GM23338 (cell line): ENCODE measurements at regions not wholly inside any gene's neighbourhood (a gene's known extent, or its start where the extent isn't known, plus 50 kb on each side); places are given as distances from the start of the nearest gene placed in this dataset.

Experiments
- ATAC-seq: fragments of 200-7000 bp; cut with Tn5 transposase; 3 replicates; pipeline ENCODE4 v1.9.1; 2020
- DNase-seq: peaks from one replicate; pipeline ENCODE4 v3.0.0-alpha.2; 2015; ENCODE audit warnings: low spot score
- H2AFZ ChIP-seq: fragments of 200-600 bp; sonication (generic); 2 replicates; pipeline ENCODE4 v1.8.0; 2016; ENCODE audit warnings: antibody characterized with exemption, mild to moderate bottlenecking, moderate library complexity
- H3F3A ChIP-seq: fragments of 200-600 bp; sonication (generic); replicated peaks from 2 replicates; pipeline ENCODE4 v1.8.0; 2017; ENCODE audit warnings: antibody characterized with exemption, mixed run types, low read depth
- H3K27ac ChIP-seq: fragments of 200-600 bp; sonication (generic); 2 replicates; pipeline ENCODE4 v1.6.1; 2016; ENCODE audit warnings: low read depth
- H3K27me3 ChIP-seq: fragments of 200-600 bp; sonication (generic); 2 replicates; pipeline ENCODE4 v1.8.0; 2016; ENCODE audit warnings: mild to moderate bottlenecking, mixed run types, moderate library complexity; ENCODE audit not compliant: insufficient read depth
- H3K36me3 ChIP-seq: fragments of 200-600 bp; sonication (generic); 2 replicates; pipeline ENCODE4 v1.8.0; 2016; ENCODE audit warnings: mild to moderate bottlenecking; ENCODE audit not compliant: insufficient read depth
- H3K4me1 ChIP-seq: fragments of 200-600 bp; sonication (generic); 2 replicates; pipeline ENCODE4 v1.8.0; 2016; ENCODE audit warnings: mild to moderate bottlenecking, moderate library complexity; ENCODE audit not compliant: insufficient read depth
- H3K4me2 ChIP-seq: fragments of 200-600 bp; sonication (generic); 2 replicates; pipeline ENCODE4 v1.7.1; 2017; ENCODE audit warnings: mixed run types
- H3K4me3 ChIP-seq: fragments of 200-600 bp; sonication (generic); 2 replicates; pipeline ENCODE4 v1.6.1; 2016; ENCODE audit warnings: mixed run types
- H3K79me2 ChIP-seq: fragments of 200-600 bp; sonication (generic); replicated peaks from 2 replicates; pipeline ENCODE4 v1.8.0; 2017; ENCODE audit warnings: mild to moderate bottlenecking; ENCODE audit not compliant: insufficient read depth
- H3K9me2 ChIP-seq: fragments of 200-600 bp; sonication (generic); 2 replicates; pipeline ENCODE4 v1.8.0; 2017; ENCODE audit not compliant: insufficient read depth
- H4K20me1 ChIP-seq: fragments of 200-600 bp; sonication (generic); replicated peaks from 2 replicates; pipeline ENCODE4 v1.8.0; 2017; ENCODE audit warnings: mild to moderate bottlenecking; ENCODE audit not compliant: insufficient read depth
- H3K27ac Mint-ChIP-seq: 2 replicates; pipeline ENCODE4 v1.8.0; 2020; ENCODE audit warnings: inconsistent platforms, mild to moderate bottlenecking, moderate library complexity, mixed read lengths
- H3K27me3 Mint-ChIP-seq: 3 replicates; pipeline ENCODE4 v1.8.0; 2022; ENCODE audit warnings: low read depth, mild to moderate bottlenecking, moderate library complexity, mixed read lengths, inconsistent platforms; ENCODE audit not compliant: insufficient read depth, poor library complexity
- H3K36me3 Mint-ChIP-seq: 3 replicates; pipeline ENCODE4 v1.8.0; 2021; ENCODE audit warnings: low read depth, mild to moderate bottlenecking, inconsistent platforms, moderate library complexity, mixed read lengths
- H3K4me1 Mint-ChIP-seq: 3 replicates; pipeline ENCODE4 v1.8.0; 2020; ENCODE audit warnings: mild to moderate bottlenecking, inconsistent platforms, mixed read lengths
- H3K4me3 Mint-ChIP-seq: 3 replicates; pipeline ENCODE4 v1.8.0; 2021; ENCODE audit warnings: moderate library complexity, mild to moderate bottlenecking, inconsistent platforms, mixed read lengths
- H3K9me3 Mint-ChIP-seq: 3 replicates; pipeline ENCODE4 v1.8.0; 2020; ENCODE audit warnings: moderate library complexity, mild to moderate bottlenecking, inconsistent platforms, mixed read lengths
- CREB1 ChIP-seq: fragments of 250-450 bp; sonication (Bioruptor Pico); IDR thresholded peaks from 2 replicates; pipeline ENCODE4 v1.5.0; 2020; ENCODE audit warnings: low read depth, mild to moderate bottlenecking, moderate library complexity
- EZH2phosphoT487 ChIP-seq: fragments of 200-600 bp; sonication (generic); IDR thresholded peaks from one replicate; pipeline ENCODE4 v1.8.1; 2018; ENCODE audit warnings: antibody characterized with exemption; ENCODE audit not compliant: unreplicated experiment
- NANOG ChIP-seq: IDR thresholded peaks from 2 replicates; pipeline ENCODE4 v1.6.1; 2016; ENCODE audit warnings: antibody characterized with exemption, borderline replicate concordance
- POLR2AphosphoS5 ChIP-seq: IDR thresholded peaks from 2 replicates; pipeline ENCODE4 v1.6.1; 2016; ENCODE audit warnings: antibody characterized with exemption, low read depth
- STAT1 ChIP-seq: IDR thresholded peaks from one replicate; pipeline ENCODE4 v1.6.1; 2016; ENCODE audit warnings: antibody characterized with exemption; ENCODE audit not compliant: unreplicated experiment
- ZNF114 ChIP-seq: fragments of 250-450 bp; sonication (Bioruptor Pico); IDR thresholded peaks from 2 replicates; pipeline ENCODE4 v1.5.0; 2020; ENCODE audit warnings: mild to moderate bottlenecking, moderate library complexity
- ZNF331 ChIP-seq: fragments of 250-450 bp; sonication (Bioruptor Pico); IDR thresholded peaks from 2 replicates; pipeline ENCODE4 v1.5.0; 2020; ENCODE audit warnings: low read depth, mild to moderate bottlenecking, moderate library complexity
- TF ChIP-seq, protein P1 (sequence below): IDR thresholded peaks from one replicate; pipeline ENCODE4 v1.6.1; 2018; ENCODE audit warnings: antibody characterized with exemption; ENCODE audit not compliant: unreplicated experiment
- TF ChIP-seq, protein P2 (sequence below), 2 experiments: fragments of 200-600 bp in 1 of 2; sonication (generic) in 1 of 2; conservative IDR thresholded peaks; 2 replicates each; pipeline versions ENCODE4 v1.5.1 to v1.6.1; 2016 to 2017; ENCODE audit warnings: antibody characterized with exemption in 2 of 2, low read depth in 2 of 2, mild to moderate bottlenecking in 2 of 2, moderate library complexity in 1 of 2
- TF ChIP-seq, protein P3 (sequence below): IDR thresholded peaks from 2 replicates; pipeline ENCODE4 v1.6.1; 2016; ENCODE audit warnings: antibody characterized with exemption
- TF ChIP-seq, protein P4 (sequence below): fragments of 250-450 bp; sonication (Bioruptor Pico); IDR thresholded peaks from 2 replicates; pipeline ENCODE4 v1.5.0; 2020; ENCODE audit warnings: mild to moderate bottlenecking, moderate library complexity

DNA sequence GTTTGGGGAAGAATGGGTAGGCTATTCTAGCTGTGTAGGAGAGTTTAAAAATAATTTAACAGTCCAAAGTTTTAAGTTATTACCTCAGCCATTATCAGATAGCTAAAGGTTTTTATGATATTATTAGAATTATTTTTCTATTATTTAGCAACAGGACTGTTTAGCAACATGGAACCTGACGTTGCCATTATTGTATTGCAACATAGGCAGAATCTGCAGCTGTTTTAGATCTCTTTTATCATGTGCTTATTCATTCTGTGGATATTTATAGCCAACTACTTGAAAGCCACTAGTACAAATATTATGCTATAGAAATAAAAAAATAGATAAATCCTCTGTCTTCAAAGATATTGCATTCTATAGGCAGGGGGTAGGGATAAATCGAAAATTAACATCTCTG is 382.0 kb upstream of the TRAM1L1 start (continued):
- TF ChIP-seq, protein P1, sequence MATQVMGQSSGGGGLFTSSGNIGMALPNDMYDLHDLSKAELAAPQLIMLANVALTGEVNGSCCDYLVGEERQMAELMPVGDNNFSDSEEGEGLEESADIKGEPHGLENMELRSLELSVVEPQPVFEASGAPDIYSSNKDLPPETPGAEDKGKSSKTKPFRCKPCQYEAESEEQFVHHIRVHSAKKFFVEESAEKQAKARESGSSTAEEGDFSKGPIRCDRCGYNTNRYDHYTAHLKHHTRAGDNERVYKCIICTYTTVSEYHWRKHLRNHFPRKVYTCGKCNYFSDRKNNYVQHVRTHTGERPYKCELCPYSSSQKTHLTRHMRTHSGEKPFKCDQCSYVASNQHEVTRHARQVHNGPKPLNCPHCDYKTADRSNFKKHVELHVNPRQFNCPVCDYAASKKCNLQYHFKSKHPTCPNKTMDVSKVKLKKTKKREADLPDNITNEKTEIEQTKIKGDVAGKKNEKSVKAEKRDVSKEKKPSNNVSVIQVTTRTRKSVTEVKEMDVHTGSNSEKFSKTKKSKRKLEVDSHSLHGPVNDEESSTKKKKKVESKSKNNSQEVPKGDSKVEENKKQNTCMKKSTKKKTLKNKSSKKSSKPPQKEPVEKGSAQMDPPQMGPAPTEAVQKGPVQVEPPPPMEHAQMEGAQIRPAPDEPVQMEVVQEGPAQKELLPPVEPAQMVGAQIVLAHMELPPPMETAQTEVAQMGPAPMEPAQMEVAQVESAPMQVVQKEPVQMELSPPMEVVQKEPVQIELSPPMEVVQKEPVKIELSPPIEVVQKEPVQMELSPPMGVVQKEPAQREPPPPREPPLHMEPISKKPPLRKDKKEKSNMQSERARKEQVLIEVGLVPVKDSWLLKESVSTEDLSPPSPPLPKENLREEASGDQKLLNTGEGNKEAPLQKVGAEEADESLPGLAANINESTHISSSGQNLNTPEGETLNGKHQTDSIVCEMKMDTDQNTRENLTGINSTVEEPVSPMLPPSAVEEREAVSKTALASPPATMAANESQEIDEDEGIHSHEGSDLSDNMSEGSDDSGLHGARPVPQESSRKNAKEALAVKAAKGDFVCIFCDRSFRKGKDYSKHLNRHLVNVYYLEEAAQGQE = no peak
- TF ChIP-seq, protein P2, sequence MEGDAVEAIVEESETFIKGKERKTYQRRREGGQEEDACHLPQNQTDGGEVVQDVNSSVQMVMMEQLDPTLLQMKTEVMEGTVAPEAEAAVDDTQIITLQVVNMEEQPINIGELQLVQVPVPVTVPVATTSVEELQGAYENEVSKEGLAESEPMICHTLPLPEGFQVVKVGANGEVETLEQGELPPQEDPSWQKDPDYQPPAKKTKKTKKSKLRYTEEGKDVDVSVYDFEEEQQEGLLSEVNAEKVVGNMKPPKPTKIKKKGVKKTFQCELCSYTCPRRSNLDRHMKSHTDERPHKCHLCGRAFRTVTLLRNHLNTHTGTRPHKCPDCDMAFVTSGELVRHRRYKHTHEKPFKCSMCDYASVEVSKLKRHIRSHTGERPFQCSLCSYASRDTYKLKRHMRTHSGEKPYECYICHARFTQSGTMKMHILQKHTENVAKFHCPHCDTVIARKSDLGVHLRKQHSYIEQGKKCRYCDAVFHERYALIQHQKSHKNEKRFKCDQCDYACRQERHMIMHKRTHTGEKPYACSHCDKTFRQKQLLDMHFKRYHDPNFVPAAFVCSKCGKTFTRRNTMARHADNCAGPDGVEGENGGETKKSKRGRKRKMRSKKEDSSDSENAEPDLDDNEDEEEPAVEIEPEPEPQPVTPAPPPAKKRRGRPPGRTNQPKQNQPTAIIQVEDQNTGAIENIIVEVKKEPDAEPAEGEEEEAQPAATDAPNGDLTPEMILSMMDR (conservative IDR thresholded peaks at IDR 0.05; ENCODE audit: low read depth in 2 of 2) = no peak
- no peak for TF ChIP-seq EZH2phosphoT487

DNA sequence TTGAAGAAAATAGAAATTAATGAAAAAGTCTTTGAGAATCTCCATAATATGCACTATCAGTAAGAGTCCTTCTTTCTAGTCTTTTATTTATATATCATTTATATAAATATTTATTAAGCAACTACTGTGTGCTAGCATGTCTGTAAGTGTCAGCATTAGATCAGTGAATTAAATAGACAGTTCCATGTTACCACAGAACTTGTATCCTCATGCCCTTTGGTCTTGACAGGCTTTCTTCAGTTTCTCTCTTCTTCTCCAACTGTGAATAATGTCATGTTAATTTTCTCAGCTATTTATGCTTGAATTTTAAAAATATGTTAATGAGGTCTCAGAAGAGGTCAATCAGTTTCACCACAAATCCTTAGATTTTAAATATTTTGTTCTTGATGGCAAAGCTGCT is 389.6 kb upstream of the TRAM1L1 start:
- H2AFZ ChIP-seq = no peak overlapping the region
- no peaks in the 10 kb centered on the region for H3K36me3 Mint-ChIP-seq
- no peak overlapping the region for H3K4me3 ChIP-seq
- H3K9me3 Mint-ChIP-seq = no peaks in the 10 kb centered on the region; the same call in 2 of the 3 replicates
- no peaks in the 10 kb centered on the region for H3K27me3 Mint-ChIP-seq
- no peak overlapping the region for H3K4me3 Mint-ChIP-seq
- ATAC-seq = no peak
- H3K4me1 Mint-ChIP-seq = peaks cover 6% of the 10 kb centered on the region
- no peaks in the 10 kb centered on the region for H3K27me3 ChIP-seq
- no peak overlapping the region for H3K27ac ChIP-seq
- no peak overlapping the region for H3K4me2 ChIP-seq
- H3K36me3 ChIP-seq = no peaks in the 10 kb centered on the region
- H3K79me2 ChIP-seq = no peaks in the 10 kb centered on the region
- DNase-seq = no peak
- no peaks in the 10 kb centered on the region for H3F3A ChIP-seq
- H3K9me2 ChIP-seq = no peaks in the 10 kb centered on the region
- no peaks in the 10 kb centered on the region for H4K20me1 ChIP-seq
- peak overlapping the region; percentile 68 for H3K27ac Mint-ChIP-seq
- H3K4me1 ChIP-seq = peaks cover 6% of the 10 kb centered on the region; the same call in 1 of the 2 replicates
- TF ChIP-seq ZNF114 (no peak), POLR2AphosphoS5 (no peak), STAT1 (no peak), CREB1 (CRISPR knock-in tag) (no peak), EZH2phosphoT487 (no peak), ZNF331 (CRISPR knock-in tag) (no peak), NANOG (no peak)
- TF ChIP-seq, protein P3, sequence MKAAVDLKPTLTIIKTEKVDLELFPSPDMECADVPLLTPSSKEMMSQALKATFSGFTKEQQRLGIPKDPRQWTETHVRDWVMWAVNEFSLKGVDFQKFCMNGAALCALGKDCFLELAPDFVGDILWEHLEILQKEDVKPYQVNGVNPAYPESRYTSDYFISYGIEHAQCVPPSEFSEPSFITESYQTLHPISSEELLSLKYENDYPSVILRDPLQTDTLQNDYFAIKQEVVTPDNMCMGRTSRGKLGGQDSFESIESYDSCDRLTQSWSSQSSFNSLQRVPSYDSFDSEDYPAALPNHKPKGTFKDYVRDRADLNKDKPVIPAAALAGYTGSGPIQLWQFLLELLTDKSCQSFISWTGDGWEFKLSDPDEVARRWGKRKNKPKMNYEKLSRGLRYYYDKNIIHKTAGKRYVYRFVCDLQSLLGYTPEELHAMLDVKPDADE = no peak
- TF ChIP-seq, protein P4, sequence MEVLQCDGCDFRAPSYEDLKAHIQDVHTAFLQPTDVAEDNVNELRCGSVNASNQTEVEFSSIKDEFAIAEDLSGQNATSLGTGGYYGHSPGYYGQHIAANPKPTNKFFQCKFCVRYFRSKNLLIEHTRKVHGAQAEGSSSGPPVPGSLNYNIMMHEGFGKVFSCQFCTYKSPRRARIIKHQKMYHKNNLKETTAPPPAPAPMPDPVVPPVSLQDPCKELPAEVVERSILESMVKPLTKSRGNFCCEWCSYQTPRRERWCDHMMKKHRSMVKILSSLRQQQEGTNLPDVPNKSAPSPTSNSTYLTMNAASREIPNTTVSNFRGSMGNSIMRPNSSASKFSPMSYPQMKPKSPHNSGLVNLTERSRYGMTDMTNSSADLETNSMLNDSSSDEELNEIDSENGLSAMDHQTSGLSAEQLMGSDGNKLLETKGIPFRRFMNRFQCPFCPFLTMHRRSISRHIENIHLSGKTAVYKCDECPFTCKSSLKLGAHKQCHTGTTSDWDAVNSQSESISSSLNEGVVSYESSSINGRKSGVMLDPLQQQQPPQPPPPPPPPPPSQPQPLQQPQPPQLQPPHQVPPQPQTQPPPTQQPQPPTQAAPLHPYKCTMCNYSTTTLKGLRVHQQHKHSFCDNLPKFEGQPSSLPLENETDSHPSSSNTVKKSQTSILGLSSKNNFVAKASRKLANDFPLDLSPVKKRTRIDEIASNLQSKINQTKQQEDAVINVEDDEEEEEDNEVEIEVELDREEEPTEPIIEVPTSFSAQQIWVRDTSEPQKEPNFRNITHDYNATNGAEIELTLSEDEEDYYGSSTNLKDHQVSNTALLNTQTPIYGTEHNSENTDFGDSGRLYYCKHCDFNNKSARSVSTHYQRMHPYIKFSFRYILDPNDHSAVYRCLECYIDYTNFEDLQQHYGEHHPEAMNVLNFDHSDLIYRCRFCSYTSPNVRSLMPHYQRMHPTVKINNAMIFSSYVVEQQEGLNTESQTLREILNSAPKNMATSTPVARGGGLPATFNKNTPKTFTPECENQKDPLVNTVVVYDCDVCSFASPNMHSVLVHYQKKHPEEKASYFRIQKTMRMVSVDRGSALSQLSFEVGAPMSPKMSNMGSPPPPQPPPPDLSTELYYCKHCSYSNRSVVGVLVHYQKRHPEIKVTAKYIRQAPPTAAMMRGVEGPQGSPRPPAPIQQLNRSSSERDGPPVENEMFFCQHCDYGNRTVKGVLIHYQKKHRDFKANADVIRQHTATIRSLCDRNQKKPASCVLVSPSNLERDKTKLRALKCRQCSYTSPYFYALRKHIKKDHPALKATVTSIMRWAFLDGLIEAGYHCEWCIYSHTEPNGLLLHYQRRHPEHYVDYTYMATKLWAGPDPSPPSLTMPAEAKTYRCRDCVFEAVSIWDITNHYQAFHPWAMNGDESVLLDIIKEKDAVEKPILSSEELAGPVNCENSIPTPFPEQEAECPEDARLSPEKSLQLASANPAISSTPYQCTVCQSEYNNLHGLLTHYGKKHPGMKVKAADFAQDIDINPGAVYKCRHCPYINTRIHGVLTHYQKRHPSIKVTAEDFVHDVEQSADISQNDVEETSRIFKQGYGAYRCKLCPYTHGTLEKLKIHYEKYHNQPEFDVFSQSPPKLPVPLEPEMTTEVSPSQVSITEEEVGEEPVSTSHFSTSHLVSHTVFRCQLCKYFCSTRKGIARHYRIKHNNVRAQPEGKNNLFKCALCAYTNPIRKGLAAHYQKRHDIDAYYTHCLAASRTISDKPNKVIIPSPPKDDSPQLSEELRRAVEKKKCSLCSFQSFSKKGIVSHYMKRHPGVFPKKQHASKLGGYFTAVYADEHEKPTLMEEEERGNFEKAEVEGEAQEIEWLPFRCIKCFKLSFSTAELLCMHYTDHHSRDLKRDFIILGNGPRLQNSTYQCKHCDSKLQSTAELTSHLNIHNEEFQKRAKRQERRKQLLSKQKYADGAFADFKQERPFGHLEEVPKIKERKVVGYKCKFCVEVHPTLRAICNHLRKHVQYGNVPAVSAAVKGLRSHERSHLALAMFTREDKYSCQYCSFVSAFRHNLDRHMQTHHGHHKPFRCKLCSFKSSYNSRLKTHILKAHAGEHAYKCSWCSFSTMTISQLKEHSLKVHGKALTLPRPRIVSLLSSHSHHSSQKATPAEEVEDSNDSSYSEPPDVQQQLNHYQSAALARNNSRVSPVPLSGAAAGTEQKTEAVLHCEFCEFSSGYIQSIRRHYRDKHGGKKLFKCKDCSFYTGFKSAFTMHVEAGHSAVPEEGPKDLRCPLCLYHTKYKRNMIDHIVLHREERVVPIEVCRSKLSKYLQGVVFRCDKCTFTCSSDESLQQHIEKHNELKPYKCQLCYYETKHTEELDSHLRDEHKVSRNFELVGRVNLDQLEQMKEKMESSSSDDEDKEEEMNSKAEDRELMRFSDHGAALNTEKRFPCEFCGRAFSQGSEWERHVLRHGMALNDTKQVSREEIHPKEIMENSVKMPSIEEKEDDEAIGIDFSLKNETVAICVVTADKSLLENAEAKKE (CRISPR knock-in tag) = no peak
- TF ChIP-seq, protein P2 (conservative IDR thresholded peaks at IDR 0.05; ENCODE audit: low read depth in 2 of 2) = no peak
